22Rv1 (cell line): ENCODE measurements at regions not wholly inside any gene's neighbourhood (a gene's known extent, or its start where the extent isn't known, plus 50 kb on each side); places are given as distances from the start of the nearest gene placed in this dataset.

Experiments
- ZFX ChIP-seq: fragments of 450-650 bp; IDR thresholded peaks from 2 replicates; pipeline ENCODE4 v1.6.1; 2017; ENCODE audit warnings: antibody characterized with exemption, borderline replicate concordance
- TF ChIP-seq, protein P1 (sequence below): fragments of 450-650 bp; IDR thresholded peaks from 2 replicates; pipeline ENCODE4 v1.5.1; 2017; ENCODE audit warnings: mild to moderate bottlenecking

DNA sequence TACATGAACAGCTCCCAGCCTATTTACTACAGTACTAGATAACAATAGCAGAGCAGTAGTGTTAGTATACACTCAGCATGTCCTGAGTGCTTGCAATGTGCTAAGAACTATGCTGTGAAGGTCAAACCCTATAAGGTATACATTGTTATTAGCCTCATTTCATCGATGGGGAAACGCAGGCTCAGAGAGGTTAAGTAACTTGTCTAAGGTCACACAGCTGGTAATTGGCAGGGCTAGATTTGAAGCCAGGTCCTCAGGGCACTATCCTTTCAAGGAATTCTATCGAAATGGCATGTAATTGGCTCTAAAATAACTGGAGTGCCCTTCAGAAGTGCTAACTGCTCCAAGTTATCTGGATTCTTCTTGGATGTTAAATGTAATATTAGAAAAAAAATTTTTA, 295.6 kb downstream of the ZNF536 start:
- TF ChIP-seq, protein P1, sequence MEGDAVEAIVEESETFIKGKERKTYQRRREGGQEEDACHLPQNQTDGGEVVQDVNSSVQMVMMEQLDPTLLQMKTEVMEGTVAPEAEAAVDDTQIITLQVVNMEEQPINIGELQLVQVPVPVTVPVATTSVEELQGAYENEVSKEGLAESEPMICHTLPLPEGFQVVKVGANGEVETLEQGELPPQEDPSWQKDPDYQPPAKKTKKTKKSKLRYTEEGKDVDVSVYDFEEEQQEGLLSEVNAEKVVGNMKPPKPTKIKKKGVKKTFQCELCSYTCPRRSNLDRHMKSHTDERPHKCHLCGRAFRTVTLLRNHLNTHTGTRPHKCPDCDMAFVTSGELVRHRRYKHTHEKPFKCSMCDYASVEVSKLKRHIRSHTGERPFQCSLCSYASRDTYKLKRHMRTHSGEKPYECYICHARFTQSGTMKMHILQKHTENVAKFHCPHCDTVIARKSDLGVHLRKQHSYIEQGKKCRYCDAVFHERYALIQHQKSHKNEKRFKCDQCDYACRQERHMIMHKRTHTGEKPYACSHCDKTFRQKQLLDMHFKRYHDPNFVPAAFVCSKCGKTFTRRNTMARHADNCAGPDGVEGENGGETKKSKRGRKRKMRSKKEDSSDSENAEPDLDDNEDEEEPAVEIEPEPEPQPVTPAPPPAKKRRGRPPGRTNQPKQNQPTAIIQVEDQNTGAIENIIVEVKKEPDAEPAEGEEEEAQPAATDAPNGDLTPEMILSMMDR = no peak
- TF ChIP-seq ZFX = no peak
